ENCODE measurements at regions not wholly inside any gene's neighbourhood (a gene's known extent, or its start where the extent isn't known, plus 50 kb on each side); places are given as distances from the start of the nearest gene placed in this dataset.

DNA sequence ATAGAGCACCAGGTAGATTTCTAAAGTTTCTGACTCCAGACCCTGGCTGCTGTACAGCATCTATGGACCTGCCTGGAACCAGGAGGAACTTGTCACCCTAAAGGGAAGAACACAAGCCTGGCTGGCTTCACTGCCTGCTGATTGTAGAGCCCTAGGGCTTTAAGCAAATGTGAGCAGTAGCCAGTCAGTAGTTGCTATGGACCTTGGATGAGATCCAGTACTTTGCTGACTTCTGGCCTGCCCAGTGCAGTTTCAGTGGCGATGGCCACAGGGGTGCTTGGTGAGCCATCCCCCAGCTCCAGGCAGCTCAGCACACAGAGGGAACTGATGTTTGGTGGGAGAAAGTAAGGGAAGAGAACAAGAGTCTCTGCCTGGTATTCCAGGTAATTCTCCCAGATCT is 68.4 kb downstream of the ATP6V1G3 start:
- H3K27ac ChIP-seq (ENCODE audit: extremely low read length, insufficient read depth, low read length): no peak overlapping the region
- DNase-seq (ENCODE audit: low spot score) (no peak), ATAC-seq (no peak; the same call in 2 of the 3 replicates), FAIRE-seq (no peak)
- no CpG with 5 or more reads among the region's 1 CpG for WGBS (ENCODE audit: low lambda C conversion rate)
- H3K79me2 ChIP-seq (ENCODE audit: insufficient read depth, low read length): no peaks in the 10 kb centered on the region
- no peak overlapping the region for H3K4me3 ChIP-seq (replicated peaks in 1 of 3; ENCODE audit: insufficient read depth in 1 of 3, low read depth in 2 of 3, low read length in 3 of 3)
- H3K9ac ChIP-seq (ENCODE audit: insufficient read depth, low read depth, low read length): no peak overlapping the region
- no peak overlapping the region for H3K4me2 ChIP-seq (ENCODE audit: low read depth, low read length)
- in situ Hi-C loops (cut with HindIII; ENCODE audit: extremely low pct_ligation_motif_present, low pct_unique_long_range_greater_than_20kb) (loop anchor here (25.0 kb wide), 2 partner anchors 385 to 960 kb away; no protein-coding TSS in a partner anchor), intact Hi-C loops (cut with micrococcal nuclease; ENCODE audit: unreplicated experiment) (no loop called here)
- no peaks in the 10 kb centered on the region for H3K36me3 ChIP-seq (replicated peaks in 1 of 2; ENCODE audit: control insufficient read depth in 1 of 2, insufficient read depth in 2 of 2, low read length in 2 of 2)
- CTCF ChIA-PET (ENCODE audit: low intra/inter-chr PET ratio, low total read pairs): no interaction called here
- no peaks in the 10 kb centered on the region for H3K4me1 ChIP-seq (ENCODE audit: insufficient read depth, low read length)
- no peak overlapping the region for H2AFZ ChIP-seq (ENCODE audit: low read length)
- no peaks in the 10 kb centered on the region; a peak in 1 of 5 replicates for H3K27me3 ChIP-seq (ENCODE audit: control insufficient read depth in 1 of 2, insufficient read depth in 2 of 2, low read length in 2 of 2)
- H4K20me1 ChIP-seq (ENCODE audit: insufficient read depth, low read length): no peaks in the 10 kb centered on the region
- TF ChIP-seq RFX5 (IDR thresholded peaks at IDR 0.05; ENCODE audit: low read depth, low read length) (peak; percentile 76), ZNF564 (CRISPR knock-in tag; IDR thresholded peaks at IDR 0.05) (no peak)
- POLR2A ChIA-PET: no interaction called here
- H3K9me3 ChIP-seq (ENCODE audit: low read length): no peaks in the 10 kb centered on the region
- no TSS peak for BruUV-seq (replicated peaks)

DNA sequence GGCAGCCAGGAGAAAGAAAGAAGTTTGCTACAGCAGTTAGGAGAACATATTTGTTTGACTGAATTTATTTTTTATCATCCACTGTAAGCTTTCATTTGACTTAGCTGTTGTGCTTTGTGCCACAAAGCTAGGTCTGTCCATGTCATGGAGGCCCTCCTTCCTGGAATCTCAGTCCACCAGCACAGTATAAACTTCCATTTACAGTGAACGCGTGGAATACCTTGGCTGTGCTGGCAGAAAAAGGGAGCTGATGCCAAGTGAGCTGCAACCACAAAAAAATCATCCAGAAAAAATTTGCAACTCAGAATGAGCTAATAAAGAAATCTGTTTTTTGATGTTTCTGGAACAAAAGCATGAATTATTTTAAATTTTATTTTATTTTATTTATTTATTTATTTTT is 72.6 kb downstream of the ATP6V1G3 start:
- Histone ChIP-seq H4K20me1 (ENCODE audit: insufficient read depth, low read length) (no peaks in the 10 kb centered on the region), H3K4me1 (ENCODE audit: insufficient read depth, low read length) (no peaks in the 10 kb centered on the region), H3K9ac (ENCODE audit: insufficient read depth, low read depth, low read length) (no peak overlapping the region), H3K36me3 (replicated peaks in 1 of 2; ENCODE audit: control insufficient read depth in 1 of 2, insufficient read depth in 2 of 2, low read length in 2 of 2) (no peaks in the 10 kb centered on the region), H2AFZ (ENCODE audit: low read length) (no peak overlapping the region), H3K27ac (ENCODE audit: extremely low read length, insufficient read depth, low read length) (no peak overlapping the region), H3K9me3 (ENCODE audit: low read length) (no peaks in the 10 kb centered on the region), H3K27me3 (ENCODE audit: control insufficient read depth in 1 of 2, insufficient read depth in 2 of 2, low read length in 2 of 2) (no peaks in the 10 kb centered on the region; a peak in 1 of 5 replicates), H3K4me2 (ENCODE audit: low read depth, low read length) (no peak overlapping the region), H3K4me3 (replicated peaks in 1 of 3; ENCODE audit: insufficient read depth in 1 of 3, low read depth in 2 of 3, low read length in 3 of 3) (no peak overlapping the region), H3K79me2 (ENCODE audit: insufficient read depth, low read length) (no peaks in the 10 kb centered on the region)
- CTCF ChIA-PET (ENCODE audit: low intra/inter-chr PET ratio, low total read pairs): no interaction called here
- in situ Hi-C loops (cut with HindIII; ENCODE audit: extremely low pct_ligation_motif_present, low pct_unique_long_range_greater_than_20kb) (loop anchor here (25.0 kb wide), 2 partner anchors 381 to 956 kb away; no protein-coding TSS in a partner anchor), intact Hi-C loops (cut with micrococcal nuclease; ENCODE audit: unreplicated experiment) (loop anchor here (5.0 to 10.0 kb wide), 6 partner anchors 217 to 1073 kb away; partner anchors contain the start of gene NEK7)
- FAIRE-seq (no peak), ATAC-seq (no peak), DNase-seq (ENCODE audit: low spot score) (no peak)
- WGBS (ENCODE audit: low lambda C conversion rate): 95% methylated on average over 2 of the region's 2 CpGs
- POLR2A ChIA-PET: interaction anchor here (0.5 kb wide), 1 partner anchor 675 kb away, joined by 3 read pairs; no protein-coding TSS in a partner anchor
- TF ChIP-seq ZNF530 (CRISPR knock-in tag; IDR thresholded peaks at IDR 0.05; ENCODE audit: low read depth): no peak
- TF ChIP-seq, protein P1, sequence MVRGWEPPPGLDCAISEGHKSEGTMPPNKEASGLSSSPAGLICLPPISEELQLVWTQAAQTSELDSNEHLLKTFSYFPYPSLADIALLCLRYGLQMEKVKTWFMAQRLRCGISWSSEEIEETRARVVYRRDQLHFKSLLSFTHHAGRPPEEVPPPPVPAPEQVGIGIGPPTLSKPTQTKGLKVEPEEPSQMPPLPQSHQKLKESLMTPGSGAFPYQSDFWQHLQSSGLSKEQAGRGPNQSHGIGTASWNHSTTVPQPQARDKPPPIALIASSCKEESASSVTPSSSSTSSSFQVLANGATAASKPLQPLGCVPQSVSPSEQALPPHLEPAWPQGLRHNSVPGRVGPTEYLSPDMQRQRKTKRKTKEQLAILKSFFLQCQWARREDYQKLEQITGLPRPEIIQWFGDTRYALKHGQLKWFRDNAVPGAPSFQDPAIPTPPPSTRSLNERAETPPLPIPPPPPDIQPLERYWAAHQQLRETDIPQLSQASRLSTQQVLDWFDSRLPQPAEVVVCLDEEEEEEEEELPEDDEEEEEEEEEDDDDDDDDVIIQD (CRISPR knock-in tag; IDR thresholded peaks at IDR 0.05; ENCODE audit: low read depth): no peak
- no peak for TF ChIP-seq ZNF441 (CRISPR knock-in tag; IDR thresholded peaks at IDR 0.05; ENCODE audit: borderline replicate concordance)
- no TSS peak for BruUV-seq (replicated peaks)

All from HepG2 (cell line).